Left cardiac atrium (tissue), 4 donors: ENCODE measurements at regions not wholly inside any gene's neighbourhood (a gene's known extent, or its start where the extent isn't known, plus 50 kb on each side); places are given as distances from the start of the nearest gene placed in this dataset.

Experiments used
- ATAC-seq, 2 donors: fragments of 200-7000 bp; cut with Tn5 transposase; one replicate each; pipeline ENCODE4 v1.9.1; 2020; ENCODE audit warnings: mild to moderate bottlenecking in 2 of 2, moderate library complexity in 2 of 2
- DNase-seq: peaks from one replicate; pipeline ENCODE4 v3.0.0-alpha.2; 2020
- intact Hi-C, 2 donors: fragments of 100-400 bp; cut with DNase I; formaldehyde crosslinking; loops; one replicate each; pipeline versions ENCODE4 v1.14.1 to v1.15.1; 2022 to 2023
- donor health status: DM: no; HTN: yes; CAD: no.
- donor health status: DM: no; HTN: yes; CAD: no; lungs with severe emphysema.
- donor health status: DM: yes; HTN: yes; CAD: no.
- donor health status: Dilated cardiomyopathy.

DNA sequence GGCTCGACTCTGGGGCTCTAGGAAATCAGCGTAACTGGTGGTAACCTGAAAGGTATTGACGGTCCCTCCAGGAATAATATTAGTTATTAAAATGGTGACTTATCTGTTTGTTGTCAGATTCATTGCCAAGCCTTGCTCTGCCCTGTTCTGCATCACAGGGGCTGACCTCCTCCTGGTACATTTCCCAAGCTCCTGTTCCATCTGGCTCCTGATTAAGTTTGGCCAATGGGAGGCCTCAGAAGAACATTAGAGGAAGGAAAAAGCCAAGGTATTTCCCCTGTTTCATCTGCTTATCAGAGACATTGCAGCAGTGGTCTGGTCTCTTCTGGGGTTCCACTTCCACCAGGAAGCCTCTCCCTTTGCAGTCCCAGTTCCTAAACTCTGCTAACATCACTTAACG lies 527.0 kb downstream of the TNS1 start:
- ATAC-seq (no peak), DNase-seq (no peak)
- intact Hi-C loops = no loop called here

DNA sequence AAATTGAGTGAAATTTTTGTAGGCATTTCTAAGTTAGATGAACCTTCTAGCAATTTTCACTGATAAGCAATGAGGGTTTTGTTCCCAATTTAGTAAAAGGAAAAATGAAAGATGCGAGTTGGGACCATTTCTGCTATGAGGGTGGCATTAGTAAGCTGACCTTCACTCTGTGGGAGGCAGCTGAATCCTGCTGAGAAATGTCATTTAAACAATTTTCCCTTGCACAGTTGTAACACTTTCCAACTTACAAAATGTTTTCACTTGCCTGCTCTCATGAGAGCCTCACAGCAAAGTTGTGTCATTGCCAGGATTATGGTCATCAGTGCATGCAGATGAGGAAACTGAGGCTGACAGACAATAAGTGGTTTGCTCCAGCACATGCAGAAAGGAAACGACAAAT lies 527.7 kb downstream of the TNS1 start:
- DNase-seq = no peak
- no peak for ATAC-seq
- intact Hi-C loops = no loop called here

DNA sequence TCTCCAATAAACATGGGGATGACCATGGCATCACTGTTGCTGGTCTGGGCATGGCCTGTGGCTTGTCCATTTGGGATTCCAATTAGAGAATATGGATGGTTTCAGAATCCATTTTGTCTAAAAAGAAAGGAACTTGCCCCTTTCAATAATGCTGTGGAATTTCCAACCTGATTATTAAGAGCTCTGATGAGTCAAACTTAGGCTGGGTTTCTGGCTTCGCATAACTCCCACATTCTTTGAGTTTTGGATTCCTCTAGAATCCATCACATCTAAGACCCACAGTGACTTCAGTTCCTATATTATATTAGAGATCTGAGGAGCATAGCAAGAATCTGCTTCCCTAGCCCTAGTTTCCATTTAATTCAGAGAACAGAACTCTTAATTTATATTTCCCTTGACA lies 531.5 kb downstream of the TNS1 start:
- intact Hi-C loops = no loop called here
- ATAC-seq (no peak), DNase-seq (no peak)

DNA sequence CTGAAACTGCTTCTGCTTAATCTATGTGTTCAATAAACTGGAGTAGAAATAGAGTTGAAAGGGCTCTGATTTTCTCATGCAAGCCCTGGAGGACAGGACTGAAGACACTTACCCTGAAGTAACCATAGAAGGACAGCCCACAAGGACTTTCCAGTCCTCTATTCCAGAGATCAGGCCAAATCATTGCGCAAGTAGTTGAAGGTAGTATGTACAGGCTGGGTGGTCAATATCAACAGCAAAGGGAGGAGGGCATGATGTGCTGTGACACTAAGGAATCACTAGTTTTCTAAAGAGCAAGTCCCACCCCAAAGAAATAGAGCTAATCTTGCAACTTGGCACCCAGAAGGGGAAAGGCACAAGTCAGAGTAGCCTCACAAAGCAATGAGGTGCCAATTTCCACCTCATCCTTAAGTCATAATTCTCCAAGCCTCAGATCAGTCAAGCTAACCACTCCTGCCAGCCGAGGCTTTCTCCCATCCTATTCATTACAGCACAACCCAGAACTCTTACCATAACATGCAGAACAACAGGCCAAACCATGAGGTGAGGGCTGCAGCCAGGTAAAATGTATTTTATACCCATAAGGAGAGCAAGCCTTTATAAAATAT lies 533.5 kb downstream of the TNS1 start:
- intact Hi-C loops = no loop called here
- DNase-seq = no peak
- ATAC-seq = no peak

DNA sequence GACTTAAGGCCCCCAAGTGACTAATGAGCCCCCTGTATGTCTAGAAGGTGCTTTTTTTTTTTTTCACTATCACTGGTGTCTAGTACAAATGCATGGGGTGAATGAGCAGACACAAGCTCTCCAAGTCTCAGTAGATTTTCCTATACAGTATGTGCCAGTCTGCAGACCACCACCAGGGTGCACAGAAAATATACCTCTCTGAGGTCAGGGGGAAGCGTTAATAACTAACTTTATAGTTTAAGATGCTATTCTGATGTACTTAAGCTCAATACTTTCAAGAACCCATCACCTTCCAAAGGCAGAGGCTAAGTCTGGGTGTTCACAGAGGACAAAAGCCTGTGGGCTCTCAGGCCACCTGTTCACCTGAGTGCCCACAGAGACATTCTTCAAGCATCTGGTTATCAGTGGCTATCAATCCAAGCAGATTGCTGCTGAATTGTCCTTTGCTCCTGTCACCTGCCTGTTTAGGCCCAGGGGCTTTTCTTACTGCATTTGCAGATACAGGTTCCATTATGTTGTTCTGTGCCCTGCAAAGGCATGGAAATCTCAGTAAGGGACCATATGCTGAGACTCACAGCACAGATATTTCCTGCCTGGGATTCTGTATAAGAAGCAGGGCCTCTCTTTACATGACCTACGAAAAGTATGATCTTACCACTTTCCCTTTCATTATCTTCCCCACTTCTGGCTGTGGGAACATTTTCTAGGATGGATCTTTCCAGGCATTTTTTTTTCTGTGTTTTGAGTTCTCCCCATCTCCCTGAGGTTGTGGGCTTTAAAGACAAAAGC lies 534.6 kb downstream of the TNS1 start:
- DNase-seq (no peak), ATAC-seq (no peak)
- intact Hi-C loops = no loop called here

DNA sequence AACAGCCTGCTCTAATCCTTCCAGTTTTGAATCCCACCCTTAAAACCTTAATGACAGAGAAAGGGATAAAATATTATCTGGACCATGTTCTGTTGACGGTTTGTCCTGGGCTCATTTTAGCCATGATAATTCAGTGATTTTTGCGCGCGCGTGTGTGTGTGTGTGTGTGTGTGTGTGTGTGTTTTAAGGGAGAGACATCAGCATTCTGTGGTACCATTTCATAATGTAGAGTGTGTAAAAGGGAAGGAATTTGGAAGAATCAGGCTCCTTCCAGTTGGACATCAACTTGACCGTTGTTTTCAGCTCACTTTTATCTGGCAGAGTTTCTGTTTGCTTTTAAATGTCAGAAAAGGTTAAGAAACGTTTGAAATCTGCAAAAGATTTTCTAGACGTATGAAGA lies 535.5 kb downstream of the TNS1 start:
- no peak for DNase-seq
- intact Hi-C loops = no loop called here
- ATAC-seq = no peak

DNA sequence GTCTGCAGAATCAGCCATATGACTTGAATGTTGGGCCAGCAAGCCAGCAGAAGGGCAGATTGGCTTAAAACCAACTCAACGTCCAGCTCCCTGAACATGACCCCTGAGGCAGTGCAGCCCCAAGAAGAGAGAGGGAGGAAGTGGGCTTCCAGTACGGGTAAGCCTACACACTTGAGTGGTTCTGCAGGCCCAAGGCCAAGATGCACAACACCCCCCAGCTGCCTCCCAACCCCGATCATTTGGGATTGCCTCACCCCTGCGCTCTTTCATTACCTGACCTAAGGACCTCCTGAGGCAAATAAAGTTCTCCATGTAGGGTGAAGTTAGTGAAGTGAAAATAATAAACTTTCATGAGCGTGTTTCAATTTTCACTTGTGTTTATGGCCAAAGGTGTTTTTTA lies 536.0 kb downstream of the TNS1 start:
- ATAC-seq = no peak
- no peak for DNase-seq
- intact Hi-C loops = no loop called here

DNA sequence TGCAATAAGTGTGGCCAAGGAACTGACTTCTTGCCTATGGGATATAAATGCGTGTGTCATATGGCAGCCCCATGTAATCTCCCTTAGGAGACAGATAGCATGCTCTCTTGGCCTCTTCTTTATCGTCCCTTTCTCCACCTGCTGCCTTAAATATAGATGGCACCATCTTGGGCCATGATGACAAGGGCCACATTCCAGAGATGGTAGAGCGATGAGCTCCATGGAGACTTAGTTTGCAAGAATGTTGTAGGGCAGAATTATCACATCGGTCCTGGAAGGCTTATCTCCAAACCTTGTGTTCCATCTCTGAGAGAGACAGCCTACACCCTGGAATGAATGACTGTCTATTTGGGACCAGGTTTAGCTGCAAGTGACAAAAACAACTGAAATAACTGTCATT lies 536.7 kb downstream of the TNS1 start:
- ATAC-seq (no peak), DNase-seq (no peak)
- intact Hi-C loops = no loop called here

DNA sequence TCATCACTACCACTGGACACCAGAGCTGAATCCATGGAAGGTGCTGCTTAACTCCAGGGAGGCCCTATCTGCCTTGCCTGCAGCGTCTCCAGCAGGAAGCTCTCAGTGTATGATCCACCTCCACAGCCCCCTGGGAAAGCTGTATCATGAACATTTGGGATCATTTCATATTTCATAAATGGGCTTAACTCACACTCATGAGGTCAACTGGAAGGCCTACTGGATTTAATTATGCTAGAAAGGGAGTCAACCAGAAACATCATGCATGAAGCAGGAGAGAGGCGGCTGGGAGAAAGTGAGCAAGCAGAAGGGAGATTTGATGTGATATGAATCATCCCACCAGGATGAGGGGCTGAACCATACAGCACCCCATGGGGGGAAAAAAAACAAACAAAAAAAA lies 537.7 kb downstream of the TNS1 start:
- DNase-seq = no peak
- ATAC-seq = no peak
- intact Hi-C loops = no loop called here

DNA sequence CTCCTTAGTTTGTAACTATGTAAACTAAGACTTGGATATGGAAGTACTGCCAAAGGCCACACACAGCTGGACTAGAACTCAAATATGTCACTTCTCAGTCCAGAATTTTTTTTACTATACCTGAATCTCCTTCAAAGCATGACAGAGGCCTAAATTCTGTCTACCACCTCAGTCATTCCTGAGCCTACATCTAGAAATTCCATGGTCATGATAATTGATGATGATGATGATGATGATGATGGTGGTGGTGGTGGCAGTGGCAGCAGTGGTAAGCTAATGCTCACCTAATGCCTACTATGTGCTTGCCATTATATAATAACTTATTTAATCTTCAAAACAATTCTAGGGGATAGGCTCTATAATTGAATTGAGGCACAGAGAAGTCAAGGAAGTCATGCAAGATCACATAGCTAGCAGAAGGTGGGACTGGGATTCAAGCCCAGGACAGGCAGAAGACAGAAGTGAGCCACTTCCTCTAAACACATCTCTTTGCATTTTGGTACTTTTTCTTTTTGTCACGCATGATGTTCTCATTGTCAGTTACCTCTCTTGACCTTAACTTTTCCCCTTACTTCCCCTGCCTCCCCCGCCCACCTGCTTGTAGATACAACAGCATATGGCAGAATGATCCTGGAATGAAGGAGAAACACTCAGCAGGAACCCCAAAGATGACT lies 539.3 kb downstream of the TNS1 start:
- ATAC-seq (no peak), DNase-seq (no peak)
- intact Hi-C loops = no loop called here

DNA sequence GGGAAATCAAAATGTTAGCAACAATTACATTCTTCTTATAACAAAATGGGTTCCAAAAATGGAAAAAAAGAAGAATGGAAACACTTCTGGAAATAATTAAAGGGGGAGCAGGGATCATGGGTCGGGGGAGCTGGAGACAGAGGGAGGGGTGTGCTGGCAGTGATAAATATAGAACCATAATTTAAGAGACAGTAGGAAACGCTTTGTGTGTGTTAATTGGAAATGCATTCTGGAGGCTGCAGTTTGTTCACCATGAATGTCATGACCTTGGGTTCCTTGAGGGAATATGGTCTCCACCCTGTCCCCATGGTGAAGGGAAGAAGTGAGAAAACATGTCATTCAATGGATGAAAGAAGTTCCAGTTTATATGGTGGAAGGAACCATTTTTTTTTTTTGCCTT lies 540.7 kb downstream of the TNS1 start:
- intact Hi-C loops = no loop called here
- no peak for ATAC-seq
- DNase-seq = no peak

DNA sequence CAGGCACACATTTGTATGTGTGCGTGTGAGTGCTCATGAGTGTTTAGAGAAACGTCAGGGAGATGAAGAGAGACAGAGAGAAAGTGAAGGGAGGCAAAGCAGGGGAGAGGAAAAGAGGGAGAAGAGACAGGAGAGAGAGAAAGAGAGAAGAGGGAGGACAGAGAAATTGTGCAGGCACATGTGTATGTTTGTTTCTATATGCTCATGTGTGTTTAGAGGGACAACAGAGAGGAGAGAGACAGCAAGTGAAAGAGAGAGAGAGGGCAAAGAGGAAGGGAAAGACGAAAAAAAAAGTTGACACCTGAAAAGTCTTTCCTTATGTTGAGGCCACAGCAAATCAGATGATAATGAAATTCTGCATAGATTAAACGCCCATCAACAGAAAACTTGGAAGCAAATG lies 541.1 kb downstream of the TNS1 start:
- intact Hi-C loops = no loop called here
- ATAC-seq (no peak), DNase-seq (no peak)

DNA sequence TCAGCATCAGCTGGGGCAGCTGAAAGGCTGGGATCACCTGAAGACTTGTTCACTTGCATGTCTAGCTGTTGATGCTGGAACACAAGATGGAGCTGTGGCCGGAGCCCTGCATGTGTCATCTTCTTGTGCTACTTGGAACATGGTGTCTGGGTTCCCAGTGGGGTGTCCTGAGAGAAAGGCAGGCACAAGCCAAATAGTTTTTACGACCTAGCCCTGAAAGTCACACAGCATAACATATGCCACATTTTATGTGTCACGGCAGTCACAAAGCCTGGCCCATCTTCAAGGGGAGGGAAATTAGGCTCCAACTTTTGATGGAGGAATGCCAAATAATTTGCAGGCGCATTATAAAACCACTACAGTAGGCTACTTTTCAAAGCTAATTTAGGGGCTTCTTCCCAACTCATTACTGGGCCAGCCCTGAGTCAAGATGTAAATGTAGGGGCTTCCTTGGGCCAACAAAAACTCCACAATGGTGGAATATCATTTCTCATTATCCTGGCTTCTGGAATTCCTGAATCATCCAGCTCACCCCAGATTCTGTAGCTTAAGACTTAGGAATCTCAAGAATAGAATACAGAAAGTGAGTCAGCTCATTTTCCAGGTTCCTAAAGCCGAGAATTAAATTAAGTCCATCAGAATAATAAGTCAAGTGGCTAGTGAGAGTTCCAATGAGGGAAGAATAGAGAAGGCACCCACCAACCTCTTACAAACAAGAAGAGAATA lies 543.0 kb downstream of the TNS1 start:
- no peak for ATAC-seq
- intact Hi-C loops = no loop called here

DNA sequence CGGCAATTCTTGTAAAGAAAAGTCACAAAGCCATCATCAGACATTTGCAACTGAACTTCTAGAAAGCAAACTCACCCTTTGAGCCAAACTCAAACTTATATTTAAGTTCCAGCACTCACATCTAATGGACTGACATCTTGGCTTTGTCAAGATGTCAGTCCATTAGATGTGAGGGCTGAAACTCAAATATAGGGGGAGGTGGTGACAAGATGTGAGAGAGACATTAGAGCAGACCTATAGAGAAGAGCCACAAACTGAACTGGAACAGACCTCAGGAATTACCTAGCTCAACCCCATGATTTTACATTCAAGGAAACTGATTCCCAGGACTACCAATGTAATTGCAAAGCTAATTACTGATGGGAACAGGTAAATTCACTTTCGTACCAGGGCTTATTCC lies 543.8 kb downstream of the TNS1 start:
- ATAC-seq (no peak), DNase-seq (no peak)
- intact Hi-C loops = no loop called here

More for the DNA sequence above, 543.0 kb downstream of the TNS1 start:
- DNase-seq = no peak

DNA sequence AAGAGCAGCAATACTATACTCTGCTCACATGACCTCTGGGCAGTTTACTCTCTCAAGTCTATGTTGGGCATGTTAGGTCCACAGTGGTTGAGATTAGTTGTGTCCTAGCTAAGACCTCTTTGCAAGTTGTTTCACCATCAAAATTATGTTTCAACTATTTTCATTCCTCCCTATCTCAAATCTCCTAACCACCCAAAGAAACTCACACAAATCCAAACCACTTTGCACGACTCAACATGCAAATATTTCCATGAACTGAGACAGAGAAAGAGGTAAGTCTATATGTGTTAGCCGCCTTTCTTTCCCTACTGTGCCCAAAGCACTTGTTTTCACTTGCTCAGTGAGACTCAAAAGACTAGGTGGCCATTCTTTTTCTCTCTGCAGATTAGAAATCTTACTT lies 546.8 kb downstream of the TNS1 start:
- DNase-seq (no peak), ATAC-seq (no peak)
- intact Hi-C loops = no loop called here

DNA sequence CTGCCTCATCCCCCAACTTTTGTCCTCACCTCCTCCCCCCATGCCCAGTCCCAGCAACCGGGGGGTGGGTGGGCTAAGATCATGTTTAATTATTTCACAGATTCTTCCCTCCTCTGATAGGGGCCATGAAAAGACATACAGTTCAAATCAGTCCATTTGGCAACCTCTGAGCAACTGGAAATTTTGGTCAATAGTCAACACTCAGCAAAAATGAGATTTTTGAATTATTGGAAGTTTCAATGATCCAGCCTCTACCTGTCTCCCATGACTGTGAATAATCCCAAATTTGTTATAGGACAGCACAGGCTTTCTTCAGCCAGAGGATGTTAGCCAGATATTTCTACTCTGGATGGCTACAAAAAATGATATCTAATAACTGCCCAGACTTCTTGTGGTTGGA lies 549.9 kb downstream of the TNS1 start:
- intact Hi-C loops = no loop called here
- no peak for DNase-seq
- ATAC-seq = no peak

DNA sequence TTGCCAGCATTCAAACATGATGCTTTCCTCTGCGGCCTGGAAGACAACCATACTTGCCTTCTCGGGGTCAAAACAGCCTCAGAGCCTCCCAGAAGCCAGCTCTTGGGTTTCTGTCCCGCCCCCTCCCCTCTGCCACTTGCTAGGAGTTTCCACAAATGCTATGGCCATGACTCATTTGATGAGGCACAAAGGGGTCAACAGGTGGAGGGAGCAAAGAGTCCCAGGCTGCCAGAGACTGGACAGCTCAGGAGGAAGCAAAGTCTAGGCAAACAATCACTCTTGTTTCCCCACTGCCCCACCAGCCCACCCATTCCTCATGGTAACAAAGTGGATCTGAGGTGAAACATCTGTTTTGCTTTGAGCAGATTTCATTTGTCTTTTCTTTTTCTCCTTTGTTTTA lies 551.1 kb downstream of the TNS1 start:
- intact Hi-C loops = no loop called here
- DNase-seq (no peak), ATAC-seq (peak in 1 of 2 donors; percentile 38)

DNA sequence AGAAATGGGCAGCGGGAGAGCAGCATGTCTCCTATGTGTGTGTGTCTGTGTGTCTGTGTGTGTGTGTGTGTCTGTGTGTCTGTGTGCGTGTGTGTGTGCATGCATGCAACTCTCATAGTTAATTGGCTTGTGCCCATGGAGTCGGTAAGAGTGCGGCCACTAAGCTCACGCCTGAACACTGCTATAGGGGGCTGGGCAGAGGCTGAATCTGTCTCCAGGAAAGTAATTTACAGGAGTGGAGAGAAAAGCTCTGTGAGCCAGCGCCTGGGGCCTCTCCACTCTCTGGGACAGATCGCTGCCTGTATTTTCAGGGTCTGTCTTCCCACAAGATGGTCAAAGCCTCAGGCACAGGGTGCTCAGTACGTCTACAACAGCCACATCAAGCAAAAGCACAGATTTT lies 553.4 kb downstream of the TNS1 start:
- no peak for DNase-seq
- intact Hi-C loops = no loop called here
- ATAC-seq = no peak

DNA sequence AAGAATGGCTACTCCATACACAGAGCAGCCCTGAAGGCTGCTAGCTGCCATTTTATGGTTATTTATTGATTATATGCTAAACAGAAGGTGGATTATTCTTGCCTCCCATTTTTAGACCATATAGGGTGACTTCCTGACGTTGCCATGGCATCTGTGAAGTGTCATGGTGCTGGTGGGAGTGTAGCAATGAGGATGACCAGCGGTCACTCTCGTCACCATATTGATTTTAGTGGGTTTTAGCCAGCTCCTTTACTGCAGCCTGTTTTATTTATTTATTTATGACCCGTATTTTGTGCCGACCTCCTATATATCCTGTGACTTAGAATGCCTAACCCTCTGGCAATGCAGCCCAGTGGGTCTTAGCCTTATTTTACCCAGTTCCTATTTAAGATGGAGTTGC lies 553.9 kb downstream of the TNS1 start:
- intact Hi-C loops = no loop called here
- ATAC-seq (no peak), DNase-seq (no peak)

DNA sequence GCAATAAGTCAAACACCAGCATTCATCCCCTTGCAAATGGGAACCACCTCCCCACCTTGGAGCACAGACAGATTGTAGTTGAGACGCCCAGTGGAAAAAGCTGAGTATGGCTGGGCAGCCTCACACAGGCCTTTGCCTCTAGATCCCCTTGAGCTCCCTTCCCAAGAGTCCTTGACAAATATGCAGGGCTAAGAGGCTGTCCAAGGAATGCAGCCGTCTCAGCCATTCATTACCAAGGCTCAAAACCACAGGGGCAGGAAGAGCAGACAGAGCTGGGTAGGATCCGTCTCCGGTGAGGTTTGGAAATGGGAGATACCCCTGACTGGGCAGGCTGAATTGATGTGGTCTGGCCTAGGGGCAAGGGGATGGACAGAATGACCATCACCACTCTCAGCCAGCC lies 557.1 kb downstream of the TNS1 start:
- DNase-seq = no peak
- intact Hi-C loops = no loop called here
- peak; percentile 18 to 84 for ATAC-seq
